ENCODE measurements at regions not wholly inside any gene's neighbourhood (a gene's known extent, or its start where the extent isn't known, plus 50 kb on each side); places are given as distances from the start of the nearest gene placed in this dataset.
A peak's percentile ranks its signal among the peaks of the same experiment; 100 is the strongest.
"Not testable (repeated sequence)": the region's sequence is repeated elsewhere in the genome, so short reads cannot be mapped to it uniquely, and the experiment has no call there.

- not testable (repeated sequence) for DNase-seq (ENCODE audit: low read depth in 1 of 2, low spot score in 1 of 2); H3K27me3 ChIP-seq
- H3K27ac ChIP-seq = peak overlapping the region; percentile 46
Observed at GRCh38 chr2:156254637-156255067, 77.9 kb downstream of the NR4A2 start.

GRCh38 chr2:156253765-156254164, 78.8 kb downstream of the NR4A2 start:
- TF ChIP-seq CTCF (IDR thresholded peaks at IDR 0.05; ENCODE audit: low read depth, low read length) = no peak
- no peak overlapping the region for H3K27ac ChIP-seq

More at GRCh38 chr2:156254637-156255067, 77.9 kb downstream of the NR4A2 start:
- peak overlapping the region; percentile 51 for H3K4me3 ChIP-seq
- H3K9me3 ChIP-seq (ENCODE audit: low read depth); H3K4me1 ChIP-seq (ENCODE audit: low read depth); H3K36me3 ChIP-seq: not testable (repeated sequence)

GRCh38 chr2:156242874-156243273, 89.6 kb downstream of the NR4A2 start:
- no peaks in the 10 kb centered on the region for H3K4me1 ChIP-seq (ENCODE audit: low read depth)
- no peak overlapping the region for H3K27ac ChIP-seq
- TF ChIP-seq CTCF (IDR thresholded peaks at IDR 0.05; ENCODE audit: low read depth, low read length) = no peak
- no peak overlapping the region for H3K4me3 ChIP-seq
- H3K9me3 ChIP-seq (ENCODE audit: low read depth) = no peaks in the 10 kb centered on the region
- DNase-seq (ENCODE audit: low read depth in 1 of 2, low spot score in 1 of 2) = no peak
- no peaks in the 10 kb centered on the region for H3K36me3 ChIP-seq
- no peaks in the 10 kb centered on the region for H3K27me3 ChIP-seq

More at GRCh38 chr2:156253765-156254164, 78.8 kb downstream of the NR4A2 start:
- Histone ChIP-seq H3K4me1 (ENCODE audit: low read depth) (no peaks in the 10 kb centered on the region), H3K4me3 (peak overlapping the region; percentile 51), H3K27me3 (no peaks in the 10 kb centered on the region), H3K9me3 (ENCODE audit: low read depth) (no peaks in the 10 kb centered on the region), H3K36me3 (no peaks in the 10 kb centered on the region)
- DNase-seq (ENCODE audit: low read depth in 1 of 2, low spot score in 1 of 2) = no peak

- TF ChIP-seq CTCF (IDR thresholded peaks at IDR 0.05; ENCODE audit: low read depth, low read length) = no peak
- Histone ChIP-seq H3K27me3 (no peaks in the 10 kb centered on the region), H3K9me3 (ENCODE audit: low read depth) (no peaks in the 10 kb centered on the region), H3K4me3 (no peak overlapping the region), H3K27ac (no peak overlapping the region), H3K36me3 (no peaks in the 10 kb centered on the region), H3K4me1 (ENCODE audit: low read depth) (no peaks in the 10 kb centered on the region)
- DNase-seq (ENCODE audit: low read depth in 1 of 2, low spot score in 1 of 2) = no peak
Observed at GRCh38 chr2:156237558-156237957, 95.0 kb downstream of the NR4A2 start.

- Histone ChIP-seq H3K36me3 (no peaks in the 10 kb centered on the region), H3K27ac (no peak overlapping the region), H3K9me3 (ENCODE audit: low read depth) (no peaks in the 10 kb centered on the region), H3K27me3 (no peaks in the 10 kb centered on the region), H3K4me3 (no peak overlapping the region), H3K4me1 (ENCODE audit: low read depth) (no peaks in the 10 kb centered on the region)
- no peak for TF ChIP-seq CTCF (IDR thresholded peaks at IDR 0.05; ENCODE audit: low read depth, low read length)
- no peak for DNase-seq (ENCODE audit: low read depth in 1 of 2, low spot score in 1 of 2)
Observed at GRCh38 chr2:156229724-156230362, 102.7 kb downstream of the NR4A2 start.

GRCh38 chr2:156223328-156223727, 109.2 kb downstream of the NR4A2 start:
- not testable (repeated sequence) for H3K4me3 ChIP-seq; DNase-seq (ENCODE audit: low read depth in 1 of 2, low spot score in 1 of 2); H3K27ac ChIP-seq; H3K27me3 ChIP-seq; H3K36me3 ChIP-seq; H3K9me3 ChIP-seq (ENCODE audit: low read depth); H3K4me1 ChIP-seq (ENCODE audit: low read depth)

Measured in cardiac muscle cell (in vitro differentiated cells and primary cell).